DMS53 (cell line): ENCODE measurements at regions not wholly inside any gene's neighbourhood (a gene's known extent, or its start where the extent isn't known, plus 50 kb on each side); places are given as distances from the start of the nearest gene placed in this dataset.

ENCODE experiments used
- DNase-seq: peaks from one replicate; lab custom pipeline; 2025; lab: John Stamatoyannopoulos, UW

GRCh38 chr11:96607864-96608558 is 218.2 kb downstream of the JRKL start:
- DNase-seq: no peak

- no peak for DNase-seq
These were observed 224.3 kb downstream of the JRKL start for GRCh38 chr11:96614101-96614500.

DNA sequence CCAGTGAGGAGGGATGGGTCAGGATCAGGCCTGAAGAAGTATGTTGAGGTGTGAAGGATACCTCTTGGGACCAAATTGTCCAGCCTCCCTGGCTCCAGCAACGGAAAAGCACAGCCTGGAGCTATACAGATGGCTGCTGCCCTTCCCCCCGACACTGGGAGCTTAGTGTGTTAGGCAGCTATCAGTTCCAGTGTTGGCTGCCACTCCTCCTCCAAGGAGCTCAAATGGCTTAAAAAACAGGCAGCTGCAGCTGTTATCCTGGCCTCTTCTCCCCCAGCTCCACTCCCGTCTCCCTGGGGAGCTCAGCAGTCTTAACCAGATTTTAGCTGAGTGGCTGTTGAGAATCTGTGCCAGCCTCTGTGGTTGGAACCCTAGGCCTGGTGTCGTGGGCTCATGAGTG is 225.0 kb downstream of the JRKL start:
- DNase-seq: no peak

DNA sequence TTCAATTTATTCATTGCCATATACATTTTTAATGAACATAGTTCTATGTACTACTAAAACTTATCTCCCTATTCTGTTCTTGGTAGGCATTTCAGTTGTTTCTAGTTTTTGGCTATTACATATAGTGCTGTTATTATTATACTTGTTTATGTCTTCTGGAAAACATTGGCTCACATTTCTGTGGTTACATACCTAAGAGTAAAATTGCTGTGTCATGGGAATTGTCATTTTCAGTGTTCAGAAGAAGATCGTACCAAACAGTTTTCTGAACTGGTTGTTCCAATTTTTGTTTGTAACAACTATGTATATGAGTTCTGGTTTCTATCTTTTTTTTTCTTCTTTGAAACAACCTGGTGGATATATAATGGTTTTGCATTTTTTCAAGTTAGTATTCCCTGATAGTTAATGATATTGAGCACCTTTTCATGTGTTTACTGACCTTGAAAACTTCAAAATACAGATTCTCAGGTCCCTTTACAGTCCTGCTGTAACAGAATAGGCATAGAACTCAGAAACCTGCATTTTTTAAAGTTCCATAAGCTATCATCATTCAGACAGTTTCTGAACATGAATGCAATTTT is 230.7 kb downstream of the JRKL start:
- DNase-seq: no peak

DNA sequence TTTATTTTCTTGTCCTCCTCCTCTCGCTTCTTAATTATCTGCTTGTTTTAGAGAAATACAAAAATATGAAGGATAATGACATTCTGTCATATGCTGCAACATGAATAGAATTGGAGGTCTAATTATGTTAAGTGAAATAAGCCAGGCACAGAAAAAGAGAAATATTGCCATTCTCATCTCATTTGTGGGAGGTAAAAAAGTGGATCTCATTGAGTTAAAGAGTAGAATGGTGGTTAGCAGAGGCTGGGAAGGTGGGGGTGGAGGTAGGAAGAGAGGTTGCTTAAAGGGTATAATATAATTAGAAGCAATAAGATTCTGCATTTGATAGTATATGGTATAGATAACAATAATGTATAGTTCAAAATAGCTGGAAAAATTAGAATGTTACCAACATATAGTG is 231.3 kb downstream of the JRKL start:
- no peak for DNase-seq

DNA sequence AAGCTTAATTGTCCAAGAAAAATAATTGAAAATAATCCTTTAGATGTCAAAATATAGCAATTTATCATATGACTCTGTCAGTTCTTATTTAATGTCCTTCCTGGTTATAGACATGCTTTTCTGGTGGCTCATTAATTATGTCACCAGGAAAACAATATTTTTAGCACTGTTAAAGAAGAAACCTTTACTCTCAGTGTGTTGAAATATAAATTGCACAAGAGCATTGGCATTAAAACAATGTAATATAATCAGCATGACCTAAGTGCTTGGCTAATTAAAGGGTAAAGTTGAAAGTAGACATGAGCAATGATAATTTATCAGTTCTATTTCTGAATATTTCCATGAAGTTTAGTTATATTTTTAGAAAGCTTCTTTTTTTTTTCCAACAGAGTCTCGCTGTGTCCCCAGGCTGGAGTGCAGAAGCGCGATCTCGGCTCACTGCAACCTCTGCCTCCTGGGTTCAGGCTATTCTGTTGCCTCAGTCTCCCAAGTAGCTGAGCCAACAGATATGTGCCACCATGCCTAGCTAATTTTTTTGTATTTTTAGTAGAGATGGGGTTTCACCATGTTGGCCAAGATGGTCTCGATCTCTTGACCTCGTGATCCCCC is 232.3 kb downstream of the JRKL start:
- no peak for DNase-seq

- DNase-seq: no peak
These were observed 234.3 kb downstream of the JRKL start for GRCh38 chr11:96624126-96624525.

GRCh38 chr11:96627376-96627775 is 237.6 kb downstream of the JRKL start:
- no peak for DNase-seq

DNA sequence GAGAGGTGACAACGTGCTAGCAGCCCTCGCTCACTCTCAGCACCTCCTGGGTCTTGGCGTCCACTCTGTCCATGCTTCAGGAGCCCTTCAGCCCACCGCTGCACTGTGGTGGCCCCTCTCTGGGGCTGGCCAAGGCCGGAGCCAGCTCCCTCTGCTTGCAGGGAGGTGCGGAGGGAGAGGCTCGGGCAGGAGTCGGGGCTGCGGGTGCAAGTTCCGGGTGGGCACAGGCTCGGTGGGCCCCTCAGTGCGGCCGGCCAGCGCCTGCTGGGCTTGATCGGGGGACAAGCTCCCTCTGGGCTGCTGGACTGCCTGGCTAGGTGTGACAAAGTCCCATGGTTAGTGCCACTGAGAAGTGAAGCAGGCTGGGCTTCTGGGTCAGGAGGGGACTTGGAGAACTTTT is 245.8 kb downstream of the JRKL start:
- no peak for DNase-seq

GRCh38 chr11:96641261-96641660 is 251.4 kb downstream of the JRKL start:
- DNase-seq: no peak

- DNase-seq: no peak
These were observed 252.8 kb downstream of the JRKL start for GRCh38 chr11:96642583-96642982.

DNA sequence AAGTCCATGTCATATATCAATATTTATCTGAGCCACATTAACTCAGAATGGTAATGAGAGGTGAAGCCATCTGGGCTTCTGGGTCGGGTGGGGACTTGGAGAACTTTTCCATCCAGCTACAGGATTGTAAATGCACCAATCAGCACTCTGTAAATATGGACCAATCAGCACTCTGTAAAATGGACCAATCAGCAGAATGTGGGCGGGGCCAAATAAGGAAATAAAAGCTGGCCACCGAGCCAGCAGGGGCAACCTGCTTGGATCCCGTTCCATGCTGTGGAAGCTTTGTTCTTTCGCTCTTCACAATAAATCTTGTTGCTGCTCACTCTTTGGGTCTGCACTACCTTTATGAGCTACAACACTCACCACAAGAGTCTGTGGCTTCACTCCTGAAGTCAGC is 253.4 kb downstream of the JRKL start:
- DNase-seq: no peak

GRCh38 chr11:96647621-96648020 is 257.8 kb downstream of the JRKL start:
- DNase-seq: no peak

DNA sequence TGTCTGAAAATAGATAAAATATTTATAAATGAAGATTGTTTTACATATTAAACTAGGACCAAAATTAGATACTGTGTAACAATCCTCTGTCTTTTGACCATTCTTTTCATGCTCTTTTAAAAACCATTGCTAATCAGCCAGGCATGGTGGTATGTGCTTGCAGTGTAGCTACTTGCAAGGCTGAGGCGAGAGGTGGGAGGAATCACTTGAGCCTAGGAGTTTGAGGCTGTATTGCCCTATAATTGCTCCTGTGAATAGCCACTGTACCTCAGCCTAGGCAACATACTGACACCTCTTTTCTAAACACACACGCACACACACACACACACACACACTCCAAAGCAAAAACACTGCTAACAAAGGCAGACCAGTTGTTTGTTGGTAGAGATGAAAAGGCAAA is 259.2 kb downstream of the JRKL start:
- no peak for DNase-seq

GRCh38 chr11:96652516-96652915 is 262.7 kb downstream of the JRKL start:
- no peak for DNase-seq

GRCh38 chr11:96655474-96655873 is 265.7 kb downstream of the JRKL start:
- no peak for DNase-seq

DNA sequence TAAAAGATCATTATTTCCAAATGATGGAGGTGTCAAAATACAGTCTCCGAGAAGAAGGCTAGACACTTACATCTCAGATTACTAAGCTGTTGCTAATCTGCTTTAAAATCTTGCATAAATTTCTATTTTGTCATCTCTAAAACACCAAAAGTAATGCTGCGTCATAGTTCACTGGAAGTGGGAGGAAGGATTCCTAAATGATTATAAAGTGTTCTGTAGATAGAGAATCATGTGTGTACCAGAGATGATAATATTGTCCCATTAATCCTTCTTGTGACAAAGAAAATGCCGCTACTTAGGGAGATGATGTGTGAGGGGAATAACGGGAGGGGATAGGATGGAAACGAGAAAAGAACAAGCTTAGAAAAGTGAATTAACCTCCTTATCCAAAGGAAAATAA is 268.6 kb downstream of the JRKL start:
- DNase-seq: no peak

GRCh38 chr11:96664110-96664509 is 274.3 kb downstream of the JRKL start:
- no peak for DNase-seq

GRCh38 chr11:96680211-96681018 is 290.6 kb downstream of the JRKL start:
- no peak for DNase-seq

- no peak for DNase-seq
These were observed 291.4 kb downstream of the JRKL start for GRCh38 chr11:96681019-96681716.

GRCh38 chr11:96694338-96694737 is 304.5 kb downstream of the JRKL start:
- no peak for DNase-seq

- DNase-seq: no peak
These were observed 306.9 kb downstream of the JRKL start for GRCh38 chr11:96696731-96697130.
